Uterus (tissue), 3 donors: ENCODE measurements at regions not wholly inside any gene's neighbourhood (a gene's known extent, or its start where the extent isn't known, plus 50 kb on each side); places are given as distances from the start of the nearest gene placed in this dataset.
A peak's percentile ranks its signal among the peaks of the same experiment; 100 is the strongest.
"Not testable (repeated sequence)": the region's sequence is repeated elsewhere in the genome, so short reads cannot be mapped to it uniquely, and the experiment has no call there.

Source experiments
- DNase-seq, 2 donors: peaks; one replicate each; pipeline ENCODE4 v3.0.0-alpha.2; 2019 to 2020
- H3K27ac ChIP-seq, 2 donors: fragments of 200-600 bp; sonication (generic); 1 replicate in 1 of 2; 2 replicates in 1 of 2; pipeline ENCODE4 v1.5.1; 2016 to 2018
- H3K27me3 ChIP-seq, 2 donors: fragments of 200-600 bp; sonication (generic); one replicate each; pipeline ENCODE4 v1.5.1; 2018 to 2019; ENCODE audit warnings: control low read depth in 1 of 2
- H3K36me3 ChIP-seq, 2 donors: fragments of 200-600 bp; sonication (generic); one replicate each; pipeline ENCODE4 v1.5.1; 2019; ENCODE audit warnings: control low read depth in 1 of 2
- H3K4me1 ChIP-seq, 2 donors: fragments of 200-600 bp; sonication (generic); one replicate each; pipeline ENCODE4 v1.5.1; 2018 to 2019; ENCODE audit warnings: control low read depth in 1 of 2
- H3K4me3 ChIP-seq, 2 donors: fragments of 200-600 bp; sonication (generic); 1 replicate in 1 of 2; 2 replicates in 1 of 2; pipeline ENCODE4 v1.5.1; 2018 to 2019; ENCODE audit warnings: mild to moderate bottlenecking in 1 of 2
- H3K9me3 ChIP-seq, 2 donors: fragments of 200-600 bp; sonication (generic); one replicate each; pipeline ENCODE4 v1.5.1; 2019; ENCODE audit warnings: control low read depth in 1 of 2
- POLR2A ChIP-seq, 2 donors: fragments of 450-650 bp; IDR thresholded peaks; one replicate each; pipeline ENCODE4 v1.6.1; 2016; ENCODE audit warnings: antibody characterized with exemption in 2 of 2, mild to moderate bottlenecking in 1 of 2, moderate library complexity in 1 of 2
- intact Hi-C: fragments of 100-400 bp; cut with DNase I; formaldehyde crosslinking; loops from one replicate; pipeline ENCODE4 v1.15.1; 2023; ENCODE audit warnings: low total_unique reads
- TF ChIP-seq, protein P1 (sequence below), 4 experiments: fragments of 200-600 bp in 2 of 4; fragments of 450-650 bp in 2 of 4; sonication (generic) in 2 of 4; IDR thresholded peaks; one replicate each; pipeline ENCODE4 v1.5.1; 2016 to 2019; ENCODE audit warnings: antibody characterized with exemption in 4 of 4, mild to moderate bottlenecking in 2 of 4, moderate library complexity in 1 of 4
- donor health status: DM: yes; HTN: yes; CAD: no.

- Histone ChIP-seq H3K4me1 (no peaks in the 10 kb centered on the region), H3K36me3 (no peaks in the 10 kb centered on the region), H3K27me3 (no peaks in the 10 kb centered on the region), H3K27ac (no peak overlapping the region), H3K9me3 (no peaks in the 10 kb centered on the region), H3K4me3 (no peak overlapping the region)
- intact Hi-C loops: no loop called here
- no peak for TF ChIP-seq POLR2A (IDR thresholded peaks at IDR 0.05)
- TF ChIP-seq, protein P1, sequence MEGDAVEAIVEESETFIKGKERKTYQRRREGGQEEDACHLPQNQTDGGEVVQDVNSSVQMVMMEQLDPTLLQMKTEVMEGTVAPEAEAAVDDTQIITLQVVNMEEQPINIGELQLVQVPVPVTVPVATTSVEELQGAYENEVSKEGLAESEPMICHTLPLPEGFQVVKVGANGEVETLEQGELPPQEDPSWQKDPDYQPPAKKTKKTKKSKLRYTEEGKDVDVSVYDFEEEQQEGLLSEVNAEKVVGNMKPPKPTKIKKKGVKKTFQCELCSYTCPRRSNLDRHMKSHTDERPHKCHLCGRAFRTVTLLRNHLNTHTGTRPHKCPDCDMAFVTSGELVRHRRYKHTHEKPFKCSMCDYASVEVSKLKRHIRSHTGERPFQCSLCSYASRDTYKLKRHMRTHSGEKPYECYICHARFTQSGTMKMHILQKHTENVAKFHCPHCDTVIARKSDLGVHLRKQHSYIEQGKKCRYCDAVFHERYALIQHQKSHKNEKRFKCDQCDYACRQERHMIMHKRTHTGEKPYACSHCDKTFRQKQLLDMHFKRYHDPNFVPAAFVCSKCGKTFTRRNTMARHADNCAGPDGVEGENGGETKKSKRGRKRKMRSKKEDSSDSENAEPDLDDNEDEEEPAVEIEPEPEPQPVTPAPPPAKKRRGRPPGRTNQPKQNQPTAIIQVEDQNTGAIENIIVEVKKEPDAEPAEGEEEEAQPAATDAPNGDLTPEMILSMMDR (IDR thresholded peaks at IDR 0.05): no peak
- no peak for DNase-seq
Observed at GRCh38 chr3:177807150-177807875, 610.0 kb upstream of the TBL1XR1 start.

DNA sequence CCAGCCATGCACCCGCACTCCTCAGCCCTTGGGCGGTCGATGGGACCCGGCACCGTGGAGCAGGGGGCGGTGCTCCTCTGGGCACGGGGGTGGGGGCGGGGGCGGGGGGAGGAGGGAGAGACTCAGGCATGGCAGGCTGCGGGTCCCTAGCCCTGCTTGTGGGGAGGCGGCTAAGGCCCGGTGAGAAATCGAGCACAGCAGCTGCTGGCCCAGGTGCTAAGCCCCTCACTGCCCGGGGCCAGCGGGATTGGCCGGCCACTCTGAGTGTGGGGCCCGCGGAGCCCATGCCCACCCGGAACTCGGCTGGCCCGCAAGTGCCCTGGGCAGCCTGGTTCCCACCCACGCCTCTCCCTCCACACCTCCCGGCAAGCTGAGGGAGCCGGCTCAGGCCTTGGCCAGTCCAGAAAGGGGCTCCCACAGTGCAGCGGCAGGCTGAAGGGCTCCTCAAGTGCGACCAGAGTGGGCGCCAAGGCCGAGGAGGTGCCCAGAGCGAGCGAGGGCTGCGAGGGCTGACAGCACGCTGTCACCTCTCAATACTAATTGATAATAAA, 611.7 kb upstream of the TBL1XR1 start:
- H3K36me3 ChIP-seq, H3K9me3 ChIP-seq, H3K27me3 ChIP-seq, DNase-seq, H3K4me1 ChIP-seq, H3K27ac ChIP-seq, H3K4me3 ChIP-seq, intact Hi-C loops: not testable (repeated sequence)

GRCh38 chr3:177810162-177810623, 612.9 kb upstream of the TBL1XR1 start:
- Histone ChIP-seq H3K4me3 (no peak overlapping the region), H3K36me3 (no peaks in the 10 kb centered on the region), H3K27ac (peak overlapping the region; percentile 23 to 63), H3K27me3 (no peaks in the 10 kb centered on the region), H3K9me3 (no peaks in the 10 kb centered on the region), H3K4me1 (no peaks in the 10 kb centered on the region)
- no peak for DNase-seq
- intact Hi-C loops: no loop called here
- TF ChIP-seq, protein P1 (IDR thresholded peaks at IDR 0.05): no peak
- no peak for TF ChIP-seq POLR2A (IDR thresholded peaks at IDR 0.05)

DNA sequence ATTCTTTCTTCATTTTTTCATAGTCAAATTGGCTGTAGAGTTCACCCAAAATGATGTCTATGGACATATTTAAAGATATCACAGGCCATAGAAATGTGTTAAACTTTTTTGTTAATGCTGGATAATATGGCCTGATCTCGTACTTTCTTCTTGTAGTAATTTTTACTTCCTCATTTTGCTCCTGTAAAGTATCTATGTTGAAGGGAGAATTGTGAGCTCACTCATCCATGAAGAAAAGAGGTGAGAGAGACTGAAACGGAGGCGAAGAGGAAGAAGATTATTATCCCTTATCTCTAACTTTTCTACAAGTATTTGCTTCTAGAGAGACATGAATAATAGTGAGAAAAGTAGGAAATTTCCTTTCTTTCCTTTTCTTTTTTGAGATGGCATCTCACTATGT, 613.8 kb upstream of the TBL1XR1 start:
- TF ChIP-seq POLR2A (IDR thresholded peaks at IDR 0.05): no peak
- TF ChIP-seq, protein P1 (IDR thresholded peaks at IDR 0.05): no peak
- Histone ChIP-seq H3K36me3 (no peaks in the 10 kb centered on the region), H3K4me3 (no peak overlapping the region), H3K27ac (peak overlapping the region in 1 of 2 donors; percentile 63), H3K9me3 (no peaks in the 10 kb centered on the region), H3K4me1 (no peaks in the 10 kb centered on the region), H3K27me3 (no peaks in the 10 kb centered on the region)
- DNase-seq: no peak
- intact Hi-C loops: no loop called here

DNA sequence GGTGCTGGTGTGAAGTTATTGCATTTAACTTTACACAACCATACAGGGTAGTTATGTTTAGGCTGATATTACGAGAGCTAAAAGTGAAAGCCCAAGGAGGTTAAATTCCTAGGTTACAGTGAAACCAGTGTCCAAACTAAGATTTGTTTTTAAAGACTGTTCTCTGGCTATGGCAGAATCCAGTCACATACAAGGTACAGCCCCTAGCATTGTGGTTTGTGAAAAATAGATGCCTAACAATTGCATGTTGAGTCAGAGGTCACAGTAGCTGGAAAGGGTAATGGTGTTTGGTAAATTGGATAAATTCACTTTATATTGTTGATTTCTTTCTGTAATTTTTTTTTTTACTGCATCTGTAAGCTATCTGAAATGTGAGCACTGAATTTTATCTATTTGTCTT, 614.6 kb upstream of the TBL1XR1 start:
- no peak for DNase-seq
- intact Hi-C loops: no loop called here
- Histone ChIP-seq H3K27me3 (no peaks in the 10 kb centered on the region), H3K4me3 (no peak overlapping the region), H3K4me1 (no peaks in the 10 kb centered on the region), H3K9me3 (no peaks in the 10 kb centered on the region), H3K27ac (no peak overlapping the region), H3K36me3 (no peaks in the 10 kb centered on the region)
- TF ChIP-seq, protein P1 (IDR thresholded peaks at IDR 0.05): no peak
- no peak for TF ChIP-seq POLR2A (IDR thresholded peaks at IDR 0.05)
